GM12872 (cell line): ENCODE measurements at regions not wholly inside any gene's neighbourhood (a gene's known extent, or its start where the extent isn't known, plus 50 kb on each side); places are given as distances from the start of the nearest gene placed in this dataset.

Experiments used
- CTCF ChIP-seq: IDR thresholded peaks from 3 replicates; pipeline ENCODE4 v1.5.1; 2011; ENCODE audit warnings: low read depth, mild to moderate bottlenecking, low read length, moderate library complexity; ENCODE audit not compliant: insufficient read depth

DNA sequence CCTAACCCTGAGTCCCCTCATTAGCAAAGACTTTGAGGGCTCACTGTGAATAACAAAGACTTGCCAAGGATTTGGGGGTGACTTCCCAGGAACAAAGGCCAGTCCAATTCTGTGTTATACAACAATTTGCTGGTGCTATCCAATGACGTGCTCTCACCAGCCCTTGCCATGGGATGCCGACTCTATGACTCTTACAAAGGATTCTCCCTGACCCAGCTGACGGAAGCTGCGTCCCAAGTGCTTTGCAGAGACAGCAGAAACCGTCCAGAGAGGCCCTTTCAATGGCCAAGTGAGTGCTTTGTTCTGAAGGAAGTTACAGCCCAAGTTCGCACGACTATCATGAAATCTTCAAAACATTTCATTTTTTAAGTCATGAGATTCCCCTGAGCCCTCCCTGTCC lies 345.3 kb upstream of the TNRC6C start:
- no peak for TF ChIP-seq CTCF

- no peak for TF ChIP-seq CTCF
Measured at GRCh38 chr17:77613627-77614026, 344.9 kb upstream of the TNRC6C start.

- no peak for TF ChIP-seq CTCF
Measured at GRCh38 chr17:77615703-77616253, 342.7 kb upstream of the TNRC6C start.

GRCh38 chr17:77616254-77616731 lies 342.2 kb upstream of the TNRC6C start:
- no peak for TF ChIP-seq CTCF

DNA sequence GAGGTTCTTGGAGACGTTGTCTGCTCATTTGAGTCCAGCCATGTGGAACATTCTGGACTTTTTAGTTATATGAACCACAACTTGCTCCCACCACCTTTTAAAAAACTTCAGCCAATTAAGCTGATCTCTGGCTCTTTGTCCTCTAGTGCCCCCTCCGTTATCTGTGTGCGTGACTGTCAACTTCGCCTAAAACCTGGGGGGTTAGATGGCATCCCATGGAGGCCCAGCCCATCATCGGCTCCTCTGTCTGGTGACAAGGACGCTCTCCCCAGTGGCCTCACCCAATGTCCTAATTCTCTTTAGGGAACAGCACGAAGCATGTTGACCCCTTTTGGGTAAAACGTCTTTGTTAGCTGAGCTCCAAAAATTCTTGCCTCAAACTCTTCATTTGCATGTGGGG lies 341.0 kb upstream of the TNRC6C start:
- TF ChIP-seq CTCF = no peak

- no peak for TF ChIP-seq CTCF
Measured at GRCh38 chr17:77618173-77618572, 340.3 kb upstream of the TNRC6C start.

DNA sequence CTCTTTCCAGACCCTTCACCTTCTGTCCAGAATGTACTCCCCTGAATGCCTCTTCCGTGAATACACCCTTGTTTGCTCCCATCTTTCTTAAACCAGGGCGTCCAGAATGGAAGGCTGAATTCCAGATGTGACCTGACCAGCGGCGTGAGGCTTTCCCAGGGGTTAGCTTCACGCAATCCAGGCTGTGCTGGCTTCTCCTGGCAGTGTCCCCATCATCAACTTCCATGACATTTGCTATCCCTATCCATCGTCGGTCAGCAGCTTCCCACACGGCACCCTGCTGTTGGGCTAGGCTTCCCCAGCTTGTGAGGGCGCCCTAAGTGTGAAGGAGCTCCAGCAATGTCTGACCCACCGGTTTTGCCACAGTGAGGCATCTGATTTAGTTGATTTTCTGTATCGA lies 339.8 kb upstream of the TNRC6C start:
- TF ChIP-seq CTCF = no peak

DNA sequence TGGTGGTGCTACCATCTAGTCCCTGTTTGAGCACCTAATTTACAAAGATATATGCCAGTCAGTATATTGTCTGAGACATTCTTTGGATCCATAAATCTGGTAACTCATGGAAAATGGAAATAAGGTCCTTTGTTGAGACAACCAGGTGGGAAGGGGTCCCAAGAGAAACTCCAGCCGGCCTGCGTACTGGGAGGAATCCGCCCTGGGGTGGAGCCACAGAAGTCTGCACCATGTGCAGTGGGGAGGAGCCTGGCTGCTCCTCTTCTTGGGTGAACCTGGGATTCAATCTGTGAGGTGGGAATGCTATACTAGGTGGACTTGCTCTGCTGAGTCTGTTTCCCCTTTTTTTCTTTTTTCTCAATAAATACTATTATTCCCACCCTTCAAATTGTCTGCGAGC lies 339.2 kb upstream of the TNRC6C start:
- TF ChIP-seq CTCF = no peak
